OCI-LY7 (cell line): ENCODE measurements at regions not wholly inside any gene's neighbourhood (a gene's known extent, or its start where the extent isn't known, plus 50 kb on each side); places are given as distances from the start of the nearest gene placed in this dataset.
"Not testable (repeated sequence)": the region's sequence is repeated elsewhere in the genome, so short reads cannot be mapped to it uniquely, and the experiment has no call there.

ENCODE experiments used
- BruUV-seq: library from RNA; stranded (reverse); fragments of 400-500 nt; replicated peaks from 2 replicates; lab custom pipeline; 2021; lab: Mats Ljungman, UMichigan
- CTCF ChIA-PET: fragments of 300-600 bp; sonication (Branson Sonifier 250); formaldehyde crosslinking; loops from one replicate; lab custom pipeline; 2022; ENCODE audit warnings: antibody characterized with exemption; ENCODE audit not compliant: unreplicated experiment; lab: Charles Lee
- POLR2A ChIA-PET: fragments of 300-600 bp; sonication (Branson Sonifier 250); formaldehyde crosslinking; loops from one replicate; lab custom pipeline; 2022; ENCODE audit warnings: antibody characterized with exemption; lab: Charles Lee
- DNase-seq: peaks from one replicate; pipeline ENCODE4 v3.0.0-alpha.2; 2015; ENCODE audit warnings: low spot score
- H2AFZ ChIP-seq: fragments of 200-600 bp; sonication (generic), shearing (Covaris generic); 2 replicates; pipeline ENCODE4 v1.6.1; 2014; ENCODE audit warnings: mild to moderate bottlenecking, antibody characterized with exemption, low read length, moderate library complexity
- H3K27ac ChIP-seq: fragments of 200-600 bp; sonication (generic); 2 replicates; pipeline ENCODE4 v1.5.1; 2014; ENCODE audit warnings: mixed run types, low read depth, mild to moderate bottlenecking, moderate library complexity, low read length, inconsistent platforms; ENCODE audit not compliant: poor library complexity, severe bottlenecking
- H3K36me3 ChIP-seq: fragments of 200-600 bp; sonication (generic); 2 replicates; pipeline ENCODE4 v1.6.1; 2014; ENCODE audit warnings: mild to moderate bottlenecking, antibody characterized with exemption, low read length, moderate library complexity, mixed read lengths; ENCODE audit not compliant: insufficient read depth
- H3K4me1 ChIP-seq: fragments of 200-600 bp; sonication (generic); 2 replicates; pipeline ENCODE4 v1.5.1; 2014; ENCODE audit warnings: mild to moderate bottlenecking, low read length; ENCODE audit not compliant: insufficient read depth, poor library complexity, severe bottlenecking
- H3K4me2 ChIP-seq: fragments of 200-600 bp; sonication (generic); 2 replicates; pipeline ENCODE4 v1.6.1; 2014; ENCODE audit warnings: mild to moderate bottlenecking, low read length
- H3K4me3 ChIP-seq: fragments of 200-600 bp; sonication (generic); 2 replicates; pipeline ENCODE4 v1.5.1; 2014; ENCODE audit warnings: mild to moderate bottlenecking, low read depth, low read length; ENCODE audit not compliant: poor library complexity, severe bottlenecking
- H3K79me2 ChIP-seq: fragments of 200-600 bp; sonication (generic); 2 replicates; pipeline ENCODE4 v1.6.1; 2016; ENCODE audit warnings: low read depth, mild to moderate bottlenecking, low read length, moderate library complexity, mixed read lengths; ENCODE audit not compliant: insufficient read depth
- H3K9me2 ChIP-seq: fragments of 200-600 bp; sonication (generic); 2 replicates; pipeline ENCODE4 v1.6.1; 2016; ENCODE audit warnings: mild to moderate bottlenecking, low read length, mixed read lengths; ENCODE audit not compliant: insufficient read depth
- H3K9me3 ChIP-seq: fragments of 200-600 bp; sonication (generic); 2 replicates; pipeline ENCODE4 v1.6.1; 2014; ENCODE audit warnings: mild to moderate bottlenecking, mixed run types, low read length, mixed read lengths
- H4K20me1 ChIP-seq: fragments of 200-600 bp; sonication (generic); 2 replicates; pipeline ENCODE4 v1.6.1; 2014; ENCODE audit warnings: mild to moderate bottlenecking, antibody characterized with exemption, low read length, moderate library complexity, mixed read lengths; ENCODE audit not compliant: insufficient read depth
- CTCF ChIP-seq: fragments of 200-600 bp; sonication (generic); conservative IDR thresholded peaks from 2 replicates; pipeline ENCODE4 v1.5.1; 2014; ENCODE audit warnings: mild to moderate bottlenecking, antibody characterized with exemption, low read length, moderate library complexity, mixed read lengths
- EZH2phosphoT487 ChIP-seq: fragments of 200-600 bp; sonication (generic); IDR thresholded peaks from 2 replicates; pipeline ENCODE4 v1.6.1; 2018; ENCODE audit warnings: low read depth, borderline replicate concordance, mild to moderate bottlenecking, mixed run types, antibody characterized with exemption, low read length, moderate library complexity, mixed read lengths
- intact Hi-C: fragments of 100-400 bp; cut with micrococcal nuclease; formaldehyde crosslinking; loops from one replicate; pipeline ENCODE4 v1.10.0; 2022; ENCODE audit not compliant: unreplicated experiment

- DNase-seq, result no peak
- Histone ChIP-seq H3K27ac (no peak overlapping the region), H3K36me3 (no peaks in the 10 kb centered on the region), H3K4me1 (no peaks in the 10 kb centered on the region), H3K4me3 (no peak overlapping the region), H3K79me2 (no peaks in the 10 kb centered on the region), H3K9me3 (no peaks in the 10 kb centered on the region), H3K9me2 (no peaks in the 10 kb centered on the region), H2AFZ (no peak overlapping the region), H4K20me1 (no peaks in the 10 kb centered on the region), H3K4me2 (no peak overlapping the region)
- no TSS peak for BruUV-seq
- intact Hi-C loops, result no loop called here
- no peak for TF ChIP-seq EZH2phosphoT487
- no peak for TF ChIP-seq CTCF
- ChIA-PET POLR2A (interaction anchor here (0.6 kb wide), 2 partner anchors 257 to 485 kb away, joined by 3 read pairs; no protein-coding TSS in a partner anchor), CTCF (no interaction called here)
Observed at GRCh38 chr2:173524256-173524955, 169.7 kb downstream of the CDCA7 start.

GRCh38 chr2:173532732-173533531, 178.3 kb downstream of the CDCA7 start:
- CTCF ChIA-PET, intact Hi-C loops, H2AFZ ChIP-seq: not testable (repeated sequence)

GRCh38 chr2:173537694-173538093, 183.0 kb downstream of the CDCA7 start:
- BruUV-seq, result no TSS peak
- Histone ChIP-seq H2AFZ (no peak overlapping the region), H3K27ac (no peak overlapping the region), H3K4me1 (no peaks in the 10 kb centered on the region), H3K36me3 (no peaks in the 10 kb centered on the region), H3K4me2 (no peak overlapping the region), H3K9me3 (no peaks in the 10 kb centered on the region), H3K79me2 (no peaks in the 10 kb centered on the region), H3K4me3 (no peak overlapping the region), H3K9me2 (no peaks in the 10 kb centered on the region), H4K20me1 (no peaks in the 10 kb centered on the region)
- CTCF ChIA-PET, result no interaction called here
- intact Hi-C loops, result no loop called here
- TF ChIP-seq EZH2phosphoT487, result no peak
- TF ChIP-seq CTCF, result no peak
- no peak for DNase-seq
- POLR2A ChIA-PET, result no interaction called here

More at GRCh38 chr2:173532732-173533531, 178.3 kb downstream of the CDCA7 start:
- DNase-seq, H3K4me1 ChIP-seq, H3K36me3 ChIP-seq, H3K9me2 ChIP-seq, H3K27ac ChIP-seq, H3K4me2 ChIP-seq, H3K9me3 ChIP-seq, H4K20me1 ChIP-seq, BruUV-seq, H3K4me3 ChIP-seq, H3K79me2 ChIP-seq, POLR2A ChIA-PET: not testable (repeated sequence)
